CD4-positive, alpha-beta T cell treated with Interleukin-4 for 1 hour (primary cell): ENCODE measurements at regions not wholly inside any gene's neighbourhood (a gene's known extent, or its start where the extent isn't known, plus 50 kb on each side); places are given as distances from the start of the nearest gene placed in this dataset.
"Not testable (repeated sequence)": the region's sequence is repeated elsewhere in the genome, so short reads cannot be mapped to it uniquely, and the experiment has no call there.

Experiments
- DNase-seq, 2 donors: peaks; one replicate each; pipeline ENCODE4 v3.0.0-alpha.2; 2020 to 2022

GRCh38 chr7:101679653-101680173 lies 50.6 kb upstream of the MYL10 start:
- not testable (repeated sequence) for DNase-seq

GRCh38 chr7:101680406-101681145 lies 51.5 kb upstream of the MYL10 start:
- DNase-seq, result no peak

- no peak for DNase-seq
Observed at GRCh38 chr7:101681170-101682007, 52.3 kb upstream of the MYL10 start.

GRCh38 chr7:101684983-101685330 lies 55.9 kb upstream of the MYL10 start:
- no peak for DNase-seq

GRCh38 chr7:101686030-101686429 lies 56.9 kb upstream of the MYL10 start:
- no peak for DNase-seq

- DNase-seq, result no peak
Observed at GRCh38 chr7:101687081-101687480, 58.0 kb upstream of the MYL10 start.

- DNase-seq, result no peak
Observed at GRCh38 chr7:101687791-101688182, 58.7 kb upstream of the MYL10 start.

GRCh38 chr7:101688183-101688831 lies 59.2 kb upstream of the MYL10 start:
- DNase-seq, result peak; percentile 73 to 78

GRCh38 chr7:101688995-101689907 lies 60.2 kb upstream of the MYL10 start:
- no peak for DNase-seq

- no peak for DNase-seq
Observed at GRCh38 chr7:101690061-101690460, 61.0 kb upstream of the MYL10 start.

GRCh38 chr7:101691822-101692384 lies 62.8 kb upstream of the MYL10 start:
- DNase-seq, result no peak

GRCh38 chr7:101693498-101694091 lies 64.5 kb upstream of the MYL10 start:
- DNase-seq, result no peak

- DNase-seq, result no peak
Observed at GRCh38 chr7:101698964-101699363, 69.9 kb upstream of the MYL10 start.

- DNase-seq, result no peak
Observed at GRCh38 chr7:101699399-101699798, 70.3 kb upstream of the MYL10 start.

- DNase-seq, result no peak
Observed at GRCh38 chr7:101699881-101700823, 71.1 kb upstream of the MYL10 start.

- DNase-seq, result no peak
Observed at GRCh38 chr7:101701153-101701794, 72.2 kb upstream of the MYL10 start.

GRCh38 chr7:101702362-101702850 lies 73.3 kb upstream of the MYL10 start:
- DNase-seq, result no peak

GRCh38 chr7:101705331-101705730 lies 76.2 kb upstream of the MYL10 start:
- no peak for DNase-seq

- DNase-seq, result no peak
Observed at GRCh38 chr7:101707587-101707986, 78.5 kb upstream of the MYL10 start.

GRCh38 chr7:101708223-101708622 lies 79.1 kb upstream of the MYL10 start:
- DNase-seq, result no peak
